Ishikawa (cell line): ENCODE measurements at regions not wholly inside any gene's neighbourhood (a gene's known extent, or its start where the extent isn't known, plus 50 kb on each side); places are given as distances from the start of the nearest gene placed in this dataset.
A peak's percentile ranks its signal among the peaks of the same experiment; 100 is the strongest.

ENCODE experiments used
- CEBPB ChIP-seq: IDR thresholded peaks from 2 replicates; pipeline ENCODE4 v1.6.1; 2012
- CREB1 ChIP-seq: IDR thresholded peaks from 2 replicates; pipeline ENCODE4 v1.6.1; 2012; ENCODE audit warnings: low read depth
- EGR1 ChIP-seq: IDR thresholded peaks from 2 replicates; pipeline ENCODE4 v1.6.1; 2012
- EP300 ChIP-seq: IDR thresholded peaks from 2 replicates; pipeline ENCODE4 v1.6.1; 2012; ENCODE audit warnings: borderline replicate concordance
- FOXM1 ChIP-seq: IDR thresholded peaks from 2 replicates; pipeline ENCODE4 v1.6.1; 2012; ENCODE audit warnings: low read depth, borderline replicate concordance
- NFIC ChIP-seq: IDR thresholded peaks from 2 replicates; pipeline ENCODE4 v1.6.1; 2012
- RAD21 ChIP-seq: IDR thresholded peaks from 2 replicates; pipeline ENCODE4 v1.6.1; 2012; ENCODE audit warnings: low read depth
- TAF1 ChIP-seq: IDR thresholded peaks from 2 replicates; pipeline ENCODE4 v1.6.1; 2012; ENCODE audit warnings: low read depth, mild to moderate bottlenecking
- TCF12 ChIP-seq: IDR thresholded peaks from 2 replicates; pipeline ENCODE4 v1.6.1; 2012; ENCODE audit warnings: low read depth
- TEAD4 ChIP-seq: IDR thresholded peaks from 2 replicates; pipeline ENCODE4 v1.6.1; 2012
- YY1 ChIP-seq: IDR thresholded peaks from 2 replicates; pipeline ENCODE4 v1.6.1; 2012; ENCODE audit warnings: low read depth
- ZBTB7A ChIP-seq: IDR thresholded peaks from 2 replicates; pipeline ENCODE4 v1.6.1; 2012; ENCODE audit warnings: low read depth
- TF ChIP-seq, protein P1 (sequence below): IDR thresholded peaks from 2 replicates; pipeline ENCODE4 v1.6.1; 2012
- TF ChIP-seq, protein P2 (sequence below): IDR thresholded peaks from 2 replicates; pipeline ENCODE4 v1.6.1; 2012; ENCODE audit warnings: low read depth, mild to moderate bottlenecking
- TF ChIP-seq, protein P3 (sequence below): IDR thresholded peaks from 2 replicates; pipeline ENCODE4 v1.6.1; 2012

DNA sequence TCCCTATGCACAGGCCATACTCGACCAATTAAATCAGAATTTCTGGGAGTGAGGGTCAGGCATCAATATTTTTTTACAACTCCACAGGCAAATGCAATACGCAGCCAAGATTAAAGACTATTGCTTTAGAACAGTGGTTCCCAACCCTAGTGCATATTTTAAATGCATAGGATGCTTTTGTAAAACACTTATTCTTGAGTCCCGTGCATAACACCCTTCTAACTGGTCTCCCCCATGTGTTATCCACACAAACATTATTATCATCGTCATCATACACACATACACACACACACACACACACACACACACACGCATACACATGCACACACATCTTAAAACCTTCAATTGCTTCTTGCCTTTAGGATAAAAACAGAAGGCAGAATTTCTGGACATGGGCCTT, 145.0 kb upstream of the PELI1 start:
- TF ChIP-seq RAD21 (no peak), FOXM1 (no peak), EP300 (no peak), CEBPB (no peak), CREB1 (no peak), TAF1 (no peak), TEAD4 (no peak), TCF12 (no peak)
- TF ChIP-seq, protein P1, sequence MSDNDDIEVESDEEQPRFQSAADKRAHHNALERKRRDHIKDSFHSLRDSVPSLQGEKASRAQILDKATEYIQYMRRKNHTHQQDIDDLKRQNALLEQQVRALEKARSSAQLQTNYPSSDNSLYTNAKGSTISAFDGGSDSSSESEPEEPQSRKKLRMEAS: no peak

DNA sequence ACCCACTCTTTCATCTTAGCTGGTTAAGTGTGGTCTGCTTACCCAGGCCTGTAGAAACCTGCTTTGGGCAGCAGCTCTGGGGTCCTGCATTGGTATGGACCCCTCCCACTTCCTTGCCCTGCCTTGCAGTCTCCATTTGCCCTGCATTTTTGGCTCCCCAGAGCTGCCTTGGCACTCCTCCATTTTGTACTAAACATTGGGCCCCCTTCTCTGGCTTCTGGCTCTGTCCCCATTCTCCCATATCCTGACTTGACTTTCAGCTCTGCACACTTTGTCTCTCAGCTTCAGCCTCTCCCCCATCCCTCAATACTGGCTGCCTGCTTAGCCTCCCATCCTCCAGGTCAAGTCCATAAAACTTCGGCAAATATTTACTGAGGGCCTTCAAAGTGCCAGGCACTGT, 145.5 kb upstream of the PELI1 start:
- no peak for TF ChIP-seq TCF12
- TF ChIP-seq RAD21: no peak
- TF ChIP-seq TEAD4: no peak
- TF ChIP-seq, protein P2, sequence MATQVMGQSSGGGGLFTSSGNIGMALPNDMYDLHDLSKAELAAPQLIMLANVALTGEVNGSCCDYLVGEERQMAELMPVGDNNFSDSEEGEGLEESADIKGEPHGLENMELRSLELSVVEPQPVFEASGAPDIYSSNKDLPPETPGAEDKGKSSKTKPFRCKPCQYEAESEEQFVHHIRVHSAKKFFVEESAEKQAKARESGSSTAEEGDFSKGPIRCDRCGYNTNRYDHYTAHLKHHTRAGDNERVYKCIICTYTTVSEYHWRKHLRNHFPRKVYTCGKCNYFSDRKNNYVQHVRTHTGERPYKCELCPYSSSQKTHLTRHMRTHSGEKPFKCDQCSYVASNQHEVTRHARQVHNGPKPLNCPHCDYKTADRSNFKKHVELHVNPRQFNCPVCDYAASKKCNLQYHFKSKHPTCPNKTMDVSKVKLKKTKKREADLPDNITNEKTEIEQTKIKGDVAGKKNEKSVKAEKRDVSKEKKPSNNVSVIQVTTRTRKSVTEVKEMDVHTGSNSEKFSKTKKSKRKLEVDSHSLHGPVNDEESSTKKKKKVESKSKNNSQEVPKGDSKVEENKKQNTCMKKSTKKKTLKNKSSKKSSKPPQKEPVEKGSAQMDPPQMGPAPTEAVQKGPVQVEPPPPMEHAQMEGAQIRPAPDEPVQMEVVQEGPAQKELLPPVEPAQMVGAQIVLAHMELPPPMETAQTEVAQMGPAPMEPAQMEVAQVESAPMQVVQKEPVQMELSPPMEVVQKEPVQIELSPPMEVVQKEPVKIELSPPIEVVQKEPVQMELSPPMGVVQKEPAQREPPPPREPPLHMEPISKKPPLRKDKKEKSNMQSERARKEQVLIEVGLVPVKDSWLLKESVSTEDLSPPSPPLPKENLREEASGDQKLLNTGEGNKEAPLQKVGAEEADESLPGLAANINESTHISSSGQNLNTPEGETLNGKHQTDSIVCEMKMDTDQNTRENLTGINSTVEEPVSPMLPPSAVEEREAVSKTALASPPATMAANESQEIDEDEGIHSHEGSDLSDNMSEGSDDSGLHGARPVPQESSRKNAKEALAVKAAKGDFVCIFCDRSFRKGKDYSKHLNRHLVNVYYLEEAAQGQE: no peak
- no peak for TF ChIP-seq YY1
- TF ChIP-seq NFIC: no peak
- no peak for TF ChIP-seq EP300
- TF ChIP-seq, protein P3, sequence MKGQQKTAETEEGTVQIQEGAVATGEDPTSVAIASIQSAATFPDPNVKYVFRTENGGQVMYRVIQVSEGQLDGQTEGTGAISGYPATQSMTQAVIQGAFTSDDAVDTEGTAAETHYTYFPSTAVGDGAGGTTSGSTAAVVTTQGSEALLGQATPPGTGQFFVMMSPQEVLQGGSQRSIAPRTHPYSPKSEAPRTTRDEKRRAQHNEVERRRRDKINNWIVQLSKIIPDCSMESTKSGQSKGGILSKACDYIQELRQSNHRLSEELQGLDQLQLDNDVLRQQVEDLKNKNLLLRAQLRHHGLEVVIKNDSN: no peak
- TF ChIP-seq CEBPB: no peak
- no peak for TF ChIP-seq FOXM1
- TF ChIP-seq, protein P1: no peak
- no peak for TF ChIP-seq TAF1
- TF ChIP-seq EGR1: no peak
- no peak for TF ChIP-seq CREB1
- no peak for TF ChIP-seq ZBTB7A

DNA sequence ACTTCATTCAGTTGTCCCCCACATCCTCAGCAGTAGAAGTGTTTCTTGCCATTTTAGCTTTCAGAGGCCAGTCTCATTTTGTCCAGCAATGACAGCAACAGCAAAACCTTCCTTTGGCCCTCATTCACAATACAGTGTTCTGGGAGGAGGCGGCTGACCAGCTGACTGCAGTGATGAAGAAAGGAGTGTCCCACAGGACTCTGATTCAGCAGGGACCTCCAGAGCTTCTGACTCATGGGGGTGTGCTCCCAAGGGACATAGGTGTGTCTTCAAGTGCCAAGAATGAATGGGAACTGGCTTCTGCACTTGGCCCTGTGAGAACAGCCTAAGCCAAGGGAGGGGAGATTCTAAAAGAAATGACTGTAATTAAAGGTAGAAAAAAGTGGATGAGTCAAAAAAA, 147.0 kb upstream of the PELI1 start:
- TF ChIP-seq, protein P3: no peak
- TF ChIP-seq ZBTB7A: no peak
- no peak for TF ChIP-seq CREB1
- TF ChIP-seq CEBPB: no peak
- no peak for TF ChIP-seq YY1
- TF ChIP-seq FOXM1: no peak
- TF ChIP-seq, protein P1: no peak
- TF ChIP-seq, protein P2: no peak
- TF ChIP-seq EGR1: no peak
- TF ChIP-seq RAD21: no peak
- no peak for TF ChIP-seq TAF1
- no peak for TF ChIP-seq EP300
- no peak for TF ChIP-seq NFIC
- no peak for TF ChIP-seq TEAD4

DNA sequence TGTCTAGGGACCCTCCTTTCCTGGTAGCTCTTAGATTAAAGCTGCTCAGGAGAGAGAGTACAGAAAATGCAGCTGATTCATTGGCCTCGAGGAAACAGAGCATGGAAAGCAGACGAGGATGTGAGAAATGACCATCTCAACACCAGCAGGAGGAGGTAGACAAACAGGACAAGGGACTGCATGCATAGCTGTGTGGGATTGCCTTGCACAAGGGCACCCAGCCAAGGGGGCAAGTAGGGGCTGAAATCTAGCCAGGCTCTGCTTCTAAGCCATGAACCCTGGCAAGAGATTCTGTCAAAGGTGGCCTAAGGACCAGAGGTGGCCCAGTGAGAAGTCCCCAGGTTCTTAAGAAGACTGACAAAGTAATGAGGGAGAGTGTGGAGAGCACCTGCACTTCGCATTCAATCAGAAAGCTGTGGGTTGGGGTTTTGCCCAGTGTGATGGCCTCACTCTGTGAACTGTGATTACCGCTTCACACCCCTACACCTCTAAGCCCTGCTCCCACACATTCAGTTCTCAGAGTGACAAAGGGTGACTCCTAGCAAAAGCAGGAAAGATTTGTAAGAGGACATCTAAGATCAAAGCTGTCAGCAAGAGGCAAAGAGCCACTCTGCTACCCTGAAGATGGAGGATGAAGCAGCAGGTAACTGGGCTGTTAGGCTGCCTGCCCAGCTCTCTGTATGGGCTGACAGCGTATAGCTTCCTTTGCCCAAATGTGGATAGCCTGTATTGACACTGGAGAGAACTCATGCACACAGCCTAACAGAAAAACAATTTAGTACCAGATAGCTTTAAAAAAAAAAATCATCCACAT, 151.3 kb upstream of the PELI1 start:
- TF ChIP-seq, protein P3: no peak
- TF ChIP-seq CREB1 (no peak), EP300 (no peak)

DNA sequence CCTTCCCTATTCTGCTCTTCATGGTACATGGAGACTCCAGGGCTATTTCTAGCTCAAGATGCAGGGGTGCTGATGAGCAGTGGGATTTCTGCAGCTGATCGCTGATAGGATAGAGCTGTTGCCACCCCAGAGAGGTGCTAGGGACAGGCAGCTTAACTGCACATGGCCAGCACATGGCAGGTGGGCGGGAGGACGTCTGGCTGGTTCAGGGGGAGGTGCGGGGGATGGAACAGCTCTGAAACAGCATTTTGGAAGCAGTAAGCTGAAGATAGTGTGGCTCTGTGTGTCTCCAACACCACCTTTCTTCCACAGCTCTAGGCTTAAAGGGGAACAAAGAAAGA, 151.9 kb upstream of the PELI1 start:
- TF ChIP-seq NFIC (no peak), EGR1 (no peak), CEBPB (no peak)
- TF ChIP-seq, protein P1: peak; percentile 59
